MG63 (cell line): ENCODE measurements at regions not wholly inside any gene's neighbourhood (a gene's known extent, or its start where the extent isn't known, plus 50 kb on each side); places are given as distances from the start of the nearest gene placed in this dataset.
"Not testable (repeated sequence)": the region's sequence is repeated elsewhere in the genome, so short reads cannot be mapped to it uniquely, and the experiment has no call there.

Experiments
- DNase-seq: peaks from one replicate; pipeline ENCODE4 v3.0.0-alpha.2; 2020
- H3K27me3 ChIP-seq: fragments of 250-450 bp; sonication (Bioruptor Pico); 2 replicates; pipeline ENCODE4 v1.5.1; 2020; ENCODE audit warnings: mild to moderate bottlenecking, moderate library complexity
- H3K36me3 ChIP-seq: fragments of 250-450 bp; sonication (Bioruptor Pico); 2 replicates; pipeline ENCODE4 v1.5.1; 2020; ENCODE audit warnings: mild to moderate bottlenecking, moderate library complexity
- H3K4me3 ChIP-seq: fragments of 250-450 bp; sonication (Bioruptor Pico); 2 replicates; pipeline ENCODE4 v1.5.1; 2020; ENCODE audit warnings: mild to moderate bottlenecking, moderate library complexity
- H3K9me3 ChIP-seq: fragments of 250-450 bp; sonication (Bioruptor Pico); 2 replicates; pipeline ENCODE4 v1.5.1; 2020; ENCODE audit warnings: mild to moderate bottlenecking, moderate library complexity

GRCh38 chrX:138897621-138898492, 186.3 kb upstream of the FGF13 start:
- Histone ChIP-seq H3K27me3 (no peaks in the 10 kb centered on the region), H3K4me3 (no peak overlapping the region), H3K9me3 (no peaks in the 10 kb centered on the region), H3K36me3 (no peaks in the 10 kb centered on the region)
- no peak for DNase-seq

DNA sequence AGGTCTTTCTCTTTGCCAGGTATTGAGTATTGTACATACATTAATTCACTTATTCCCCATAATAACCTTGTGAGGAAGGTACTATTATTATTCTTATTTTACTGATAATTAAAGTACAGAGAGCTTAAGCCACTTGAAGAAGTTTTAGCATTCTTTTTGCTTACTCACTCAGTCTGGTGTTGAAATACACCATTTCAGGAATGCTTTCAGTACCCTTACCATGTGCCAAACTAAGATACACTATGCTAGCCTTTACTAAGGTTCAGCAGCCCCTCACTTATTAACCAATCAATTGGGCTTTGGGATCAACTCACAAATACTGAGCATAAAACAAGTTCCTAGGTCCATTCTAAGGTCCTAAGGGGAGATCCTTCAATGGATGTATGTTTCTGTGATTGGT, 179.0 kb upstream of the FGF13 start:
- DNase-seq: no peak
- Histone ChIP-seq H3K36me3 (no peaks in the 10 kb centered on the region), H3K9me3 (no peaks in the 10 kb centered on the region), H3K4me3 (no peak overlapping the region), H3K27me3 (no peaks in the 10 kb centered on the region)

DNA sequence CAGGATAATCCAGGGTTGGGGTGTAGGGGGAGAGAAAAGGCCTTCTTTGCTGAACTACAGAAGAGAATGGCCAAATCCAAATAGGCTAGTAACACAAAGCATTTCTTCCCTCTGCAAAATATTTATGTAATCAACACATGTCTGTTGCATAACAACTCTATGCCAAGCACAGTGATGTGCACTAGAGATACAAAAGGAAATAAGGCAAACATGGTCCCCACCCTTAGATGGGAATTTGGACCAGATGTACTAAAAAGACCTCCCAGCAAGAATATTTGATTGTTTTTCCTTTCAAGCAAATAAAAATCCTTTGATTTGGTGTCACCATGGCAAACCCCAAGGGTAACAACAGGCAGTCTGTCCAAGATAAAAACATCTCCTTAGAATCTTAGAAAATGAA, 177.6 kb upstream of the FGF13 start:
- DNase-seq: no peak
- H3K9me3 ChIP-seq: no peaks in the 10 kb centered on the region
- no peaks in the 10 kb centered on the region for H3K27me3 ChIP-seq
- H3K36me3 ChIP-seq: no peaks in the 10 kb centered on the region
- no peak overlapping the region for H3K4me3 ChIP-seq

- H3K36me3 ChIP-seq: no peaks in the 10 kb centered on the region
- no peaks in the 10 kb centered on the region for H3K9me3 ChIP-seq
- no peaks in the 10 kb centered on the region for H3K27me3 ChIP-seq
- peak; percentile 3 for DNase-seq
- no peak overlapping the region for H3K4me3 ChIP-seq
Measured at GRCh38 chrX:138886769-138887168, 175.3 kb upstream of the FGF13 start.

- Histone ChIP-seq H3K4me3 (no peak overlapping the region), H3K36me3 (no peaks in the 10 kb centered on the region), H3K9me3 (no peaks in the 10 kb centered on the region), H3K27me3 (no peaks in the 10 kb centered on the region)
- DNase-seq: no peak
Measured at GRCh38 chrX:138885886-138886285, 174.4 kb upstream of the FGF13 start.

- H3K4me3 ChIP-seq, DNase-seq, H3K27me3 ChIP-seq, H3K9me3 ChIP-seq, H3K36me3 ChIP-seq: not testable (repeated sequence)
Measured at GRCh38 chrX:138880293-138880692, 168.8 kb upstream of the FGF13 start.

- no peaks in the 10 kb centered on the region; the same call in 1 of the 2 replicates for H3K9me3 ChIP-seq
- H3K27me3 ChIP-seq: no peaks in the 10 kb centered on the region
- no peaks in the 10 kb centered on the region for H3K36me3 ChIP-seq
- H3K4me3 ChIP-seq: no peak overlapping the region
- no peak for DNase-seq
Measured at GRCh38 chrX:138877746-138878145, 166.2 kb upstream of the FGF13 start.

DNA sequence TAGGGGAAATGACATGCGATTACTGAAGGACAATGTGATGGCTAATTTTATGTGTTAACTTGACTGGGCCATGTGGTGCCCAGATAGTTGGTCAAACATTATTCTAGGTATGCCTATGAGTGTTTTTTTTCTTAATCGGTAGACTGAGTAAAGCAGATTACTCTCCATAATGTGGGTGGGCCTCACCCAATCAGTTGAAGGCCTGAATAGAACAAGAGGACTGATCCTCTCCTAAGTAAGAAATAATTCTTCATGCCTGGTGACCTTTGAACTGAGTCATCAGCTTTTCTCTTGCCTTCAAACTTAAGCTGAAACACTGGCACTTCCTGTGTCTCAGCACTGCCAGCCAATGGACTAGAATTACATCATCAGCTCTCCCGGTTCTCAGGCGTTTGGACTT, 164.0 kb upstream of the FGF13 start:
- H3K9me3 ChIP-seq: no peaks in the 10 kb centered on the region; the same call in 1 of the 2 replicates
- DNase-seq: peak; percentile 2
- H3K4me3 ChIP-seq: no peak overlapping the region

DNA sequence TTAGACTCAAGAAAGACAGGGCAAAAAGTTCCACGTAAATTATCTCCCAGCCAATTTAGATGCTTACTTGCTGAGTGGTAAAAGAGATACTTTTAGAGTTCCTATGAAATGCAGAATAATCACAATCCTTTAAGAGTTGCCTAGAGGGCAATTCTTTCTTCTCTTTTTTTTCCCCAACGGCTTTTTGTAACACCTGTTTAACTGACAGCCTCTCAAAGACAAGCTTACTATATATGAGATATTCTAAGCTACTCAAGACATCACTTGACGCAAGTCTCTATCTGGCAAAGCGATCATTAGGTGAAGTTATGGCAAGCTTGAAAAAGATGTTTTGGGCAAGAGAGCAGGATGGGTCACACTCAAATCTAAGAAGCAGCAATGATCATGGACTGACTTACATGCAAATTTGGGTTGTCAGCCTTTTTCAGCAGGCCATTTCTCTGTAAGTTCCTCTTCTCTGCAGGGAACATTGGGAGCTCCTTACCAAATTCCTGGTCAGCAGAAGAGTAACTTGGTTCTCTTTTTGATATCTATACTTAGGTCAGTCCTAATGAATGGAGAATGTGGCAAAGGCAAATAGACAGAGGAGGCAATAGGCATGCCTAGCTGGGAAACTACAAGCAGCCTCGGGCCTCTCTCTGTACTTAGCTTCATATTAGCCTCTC, 162.9 kb upstream of the FGF13 start:
- H3K9me3 ChIP-seq: no peaks in the 10 kb centered on the region; the same call in 1 of the 2 replicates
- H3K36me3 ChIP-seq: no peaks in the 10 kb centered on the region
- no peaks in the 10 kb centered on the region for H3K27me3 ChIP-seq
- no peak for DNase-seq
- no peak overlapping the region for H3K4me3 ChIP-seq

More for the DNA sequence above, 164.0 kb upstream of the FGF13 start:
- H3K27me3 ChIP-seq: no peaks in the 10 kb centered on the region
- no peaks in the 10 kb centered on the region for H3K36me3 ChIP-seq

GRCh38 chrX:138873640-138874039, 162.1 kb upstream of the FGF13 start:
- not testable (repeated sequence) for H3K9me3 ChIP-seq, H3K27me3 ChIP-seq, H3K36me3 ChIP-seq, H3K4me3 ChIP-seq, DNase-seq

GRCh38 chrX:138872537-138872936, 161.0 kb upstream of the FGF13 start:
- H3K9me3 ChIP-seq: no peaks in the 10 kb centered on the region
- no peak for DNase-seq
- H3K36me3 ChIP-seq: no peaks in the 10 kb centered on the region
- H3K4me3 ChIP-seq: no peak overlapping the region
- H3K27me3 ChIP-seq: no peaks in the 10 kb centered on the region

- Histone ChIP-seq H3K27me3 (no peaks in the 10 kb centered on the region), H3K9me3 (no peaks in the 10 kb centered on the region), H3K4me3 (no peak overlapping the region), H3K36me3 (no peaks in the 10 kb centered on the region)
- no peak for DNase-seq
Measured at GRCh38 chrX:138871739-138872138, 160.2 kb upstream of the FGF13 start.

DNA sequence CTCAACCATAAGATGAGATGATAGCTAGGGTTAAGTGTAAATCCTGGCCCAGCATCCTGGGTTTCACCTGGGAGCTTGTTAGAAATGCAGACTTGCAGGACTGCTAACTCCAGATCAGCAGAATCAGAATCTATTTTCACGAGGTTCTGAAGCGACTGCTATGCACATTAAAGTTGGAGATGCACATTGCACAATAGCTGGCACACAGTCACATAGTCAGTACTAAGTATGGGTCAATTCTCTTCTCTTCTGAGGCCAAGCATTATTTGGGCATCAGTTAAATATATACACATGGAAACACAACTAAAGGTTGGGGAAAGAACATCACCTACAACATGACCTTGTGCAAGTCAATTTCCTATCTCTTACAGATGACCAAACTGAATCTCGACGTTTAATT, 155.1 kb upstream of the FGF13 start:
- no peaks in the 10 kb centered on the region for H3K27me3 ChIP-seq
- no peaks in the 10 kb centered on the region for H3K9me3 ChIP-seq
- no peak overlapping the region for H3K4me3 ChIP-seq
- no peak for DNase-seq
- no peaks in the 10 kb centered on the region for H3K36me3 ChIP-seq

DNA sequence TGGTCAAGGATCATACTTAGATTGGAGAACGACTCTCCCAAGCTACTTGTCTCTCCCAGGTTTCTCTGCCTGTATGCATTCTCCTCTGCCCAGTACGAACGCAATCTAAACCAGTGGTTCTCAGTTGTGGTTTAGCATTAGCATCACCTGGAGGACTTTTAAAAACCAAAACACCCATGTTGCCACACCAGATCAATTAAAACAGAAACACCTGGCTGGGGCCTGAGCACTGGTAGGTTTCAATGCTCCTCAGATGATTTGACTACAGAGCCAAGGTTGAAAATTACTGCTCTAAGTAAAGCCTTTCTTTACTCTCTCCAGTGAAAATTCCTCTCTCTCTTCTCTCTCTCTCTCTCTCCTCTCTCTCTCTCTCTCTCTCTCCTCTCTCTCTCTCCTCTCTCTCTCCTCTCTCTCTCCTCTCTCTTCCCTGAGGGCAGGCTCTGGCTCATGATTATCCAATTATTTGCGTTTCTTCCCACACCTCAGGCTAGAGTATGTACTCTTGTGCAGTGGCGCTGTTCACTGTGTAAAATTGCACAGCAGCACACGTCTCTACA, 153.7 kb upstream of the FGF13 start:
- Histone ChIP-seq H3K36me3 (no peaks in the 10 kb centered on the region), H3K9me3 (no peaks in the 10 kb centered on the region), H3K4me3 (no peak overlapping the region), H3K27me3 (no peaks in the 10 kb centered on the region)
- DNase-seq: no peak

- no peaks in the 10 kb centered on the region for H3K36me3 ChIP-seq
- no peak overlapping the region for H3K4me3 ChIP-seq
- no peak for DNase-seq
- no peaks in the 10 kb centered on the region for H3K9me3 ChIP-seq
- no peaks in the 10 kb centered on the region for H3K27me3 ChIP-seq
Measured at GRCh38 chrX:138859421-138859820, 147.9 kb upstream of the FGF13 start.

- H3K4me3 ChIP-seq: no peak overlapping the region
- no peak for DNase-seq
- H3K27me3 ChIP-seq: no peaks in the 10 kb centered on the region
- no peaks in the 10 kb centered on the region for H3K9me3 ChIP-seq
- no peaks in the 10 kb centered on the region for H3K36me3 ChIP-seq
Measured at GRCh38 chrX:138858951-138859350, 147.4 kb upstream of the FGF13 start.

- peak; percentile 23 for DNase-seq
- H3K9me3 ChIP-seq: no peaks in the 10 kb centered on the region
Measured at GRCh38 chrX:138858438-138858837, 146.9 kb upstream of the FGF13 start.

More at GRCh38 chrX:138858438-138858837, 146.9 kb upstream of the FGF13 start:
- H3K36me3 ChIP-seq: no peaks in the 10 kb centered on the region
- H3K4me3 ChIP-seq: no peak overlapping the region
- H3K27me3 ChIP-seq: no peaks in the 10 kb centered on the region
